Liver (tissue), 3 donors: ENCODE measurements at regions not wholly inside any gene's neighbourhood (a gene's known extent, or its start where the extent isn't known, plus 50 kb on each side); places are given as distances from the start of the nearest gene placed in this dataset.

Experiments
- CTCF ChIP-seq: fragments of 150-350 bp; IDR thresholded peaks from 2 replicates; pipeline ENCODE4 v1.5.1; 2017; ENCODE audit warnings: improper control_type of control experiment, low read depth, low read length; ENCODE audit not compliant: missing input control
- FOXA2 ChIP-seq: IDR thresholded peaks from 2 replicates; pipeline ENCODE4 v1.6.1; 2016; ENCODE audit warnings: antibody characterized with exemption
- JUND ChIP-seq, 2 donors: IDR thresholded peaks; 2 replicates each; pipeline ENCODE4 v1.6.1; 2016; ENCODE audit warnings: antibody characterized with exemption in 2 of 2
- MAX ChIP-seq: IDR thresholded peaks from 2 replicates; pipeline ENCODE4 v1.6.1; 2016; ENCODE audit warnings: antibody characterized with exemption
- RAD21 ChIP-seq, 2 donors: IDR thresholded peaks; 2 replicates each; pipeline ENCODE4 v1.6.1; 2016; ENCODE audit warnings: antibody characterized with exemption in 2 of 2, mild to moderate bottlenecking in 2 of 2
- REST ChIP-seq: IDR thresholded peaks from 2 replicates; pipeline ENCODE4 v1.6.1; 2016; ENCODE audit warnings: antibody characterized with exemption, mild to moderate bottlenecking
- RXRA ChIP-seq, 2 donors: IDR thresholded peaks; 2 replicates each; pipeline ENCODE4 v1.6.1; 2017 to 2018; ENCODE audit warnings: antibody characterized with exemption in 2 of 2, mild to moderate bottlenecking in 1 of 2
- TAF1 ChIP-seq: conservative IDR thresholded peaks from 2 replicates; pipeline ENCODE4 v1.6.1; 2016; ENCODE audit warnings: antibody characterized with exemption, mild to moderate bottlenecking
- YY1 ChIP-seq: IDR thresholded peaks from 2 replicates; pipeline ENCODE4 v1.6.1; 2016; ENCODE audit warnings: antibody characterized with exemption, mild to moderate bottlenecking
- ZBTB33 ChIP-seq: IDR thresholded peaks from 2 replicates; pipeline ENCODE4 v1.6.1; 2016; ENCODE audit warnings: antibody characterized with exemption
- donor health status: healthy.
- donor health status: healthy.

GRCh38 chr17:83183951-83184506, 104.6 kb downstream of the METRNL start:
- no peak for TF ChIP-seq CTCF
- no peak for TF ChIP-seq TAF1
- no peak for TF ChIP-seq FOXA2
- TF ChIP-seq REST: no peak
- TF ChIP-seq MAX: no peak
- TF ChIP-seq RXRA (IDR thresholded peaks at IDR 0.05): no peak
- TF ChIP-seq JUND (IDR thresholded peaks at IDR 0.05): no peak
- no peak for TF ChIP-seq YY1
- TF ChIP-seq RAD21 (IDR thresholded peaks at IDR 0.05): no peak
- TF ChIP-seq ZBTB33: no peak
